Activated B cell treated with CpG ODN at 0.5 μM for 24 hours (primary cell): ENCODE measurements at regions not wholly inside any gene's neighbourhood (a gene's known extent, or its start where the extent isn't known, plus 50 kb on each side); places are given as distances from the start of the nearest gene placed in this dataset.

Experiments used
- ATAC-seq: fragments of 200-7000 bp; cut with Tn5 transposase; one replicate; pipeline ENCODE4 v1.10.0; 2021; ENCODE audit warnings: low read depth, mild to moderate bottlenecking, moderate library complexity
- CTCF ChIA-PET: fragments of 350-600 bp; sonication (Branson Sonifier 250); formaldehyde crosslinking; loops from one replicate; lab custom pipeline; 2021; ENCODE audit warnings: antibody characterized with exemption; lab: Charles Lee
- POLR2A ChIA-PET: fragments of 350-600 bp; sonication (Branson Sonifier 250); formaldehyde crosslinking; loops from one replicate; lab custom pipeline; 2021; ENCODE audit warnings: antibody characterized with exemption; lab: Charles Lee
- DNase-seq: peaks from one replicate; pipeline ENCODE4 v3.0.0; 2022
- H3K27ac Mint-ChIP-seq: one replicate; pipeline ENCODE4 v1.8.0; 2020; ENCODE audit warnings: mixed read lengths
- H3K27me3 Mint-ChIP-seq: one replicate; pipeline ENCODE4 v1.8.0; 2021; ENCODE audit warnings: mixed read lengths
- H3K36me3 Mint-ChIP-seq: one replicate; pipeline ENCODE4 v1.8.0; 2021; ENCODE audit warnings: low read depth, mixed read lengths
- H3K4me1 Mint-ChIP-seq: one replicate; pipeline ENCODE4 v1.8.0; 2021; ENCODE audit warnings: mixed read lengths
- H3K4me3 Mint-ChIP-seq: one replicate; pipeline ENCODE4 v1.8.0; 2020; ENCODE audit warnings: mild to moderate bottlenecking, mixed read lengths
- H3K9me3 Mint-ChIP-seq: one replicate; pipeline ENCODE4 v1.8.0; 2020; ENCODE audit warnings: mixed read lengths
- CTCF ChIP-seq: fragments of 200-600 bp; IDR thresholded peaks from one replicate; pipeline ENCODE4 v1.8.0; 2022; ENCODE audit warnings: antibody characterized with exemption, mild to moderate bottlenecking
- intact Hi-C: fragments of 100-400 bp; cut with micrococcal nuclease; formaldehyde crosslinking; loops from one replicate; pipeline ENCODE4 v1.15.1; 2024

DNA sequence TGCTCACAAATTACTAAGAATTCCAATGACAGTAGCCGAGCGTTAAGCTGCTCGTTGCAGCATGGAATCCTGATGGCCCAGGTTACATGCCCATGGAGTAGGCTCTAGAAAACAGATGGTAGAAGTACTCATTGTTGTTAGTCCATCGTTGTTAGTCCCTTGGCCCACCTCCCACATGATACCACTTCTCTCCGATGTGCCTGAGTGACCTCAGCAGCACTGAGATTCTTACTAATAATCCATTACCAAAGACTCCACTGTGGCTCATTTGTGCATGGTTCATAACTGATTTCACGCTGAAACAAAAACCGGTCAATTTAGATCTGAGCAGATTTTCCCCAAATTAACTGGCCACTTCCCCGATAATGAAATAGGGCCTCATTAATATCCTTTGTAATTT is 772.3 kb upstream of the CXADR start:
- no peak for ATAC-seq
- Mint-ChIP-seq H3K36me3 (no peaks in the 10 kb centered on the region), H3K4me3 (no peak overlapping the region), H3K27me3 (no peaks in the 10 kb centered on the region), H3K27ac (no peak overlapping the region), H3K9me3 (peaks cover 5% of the 10 kb centered on the region), H3K4me1 (no peaks in the 10 kb centered on the region)
- intact Hi-C loops: no loop called here
- CTCF ChIA-PET: no interaction called here
- no peak for DNase-seq
- no peak for TF ChIP-seq CTCF
- POLR2A ChIA-PET: no interaction called here

DNA sequence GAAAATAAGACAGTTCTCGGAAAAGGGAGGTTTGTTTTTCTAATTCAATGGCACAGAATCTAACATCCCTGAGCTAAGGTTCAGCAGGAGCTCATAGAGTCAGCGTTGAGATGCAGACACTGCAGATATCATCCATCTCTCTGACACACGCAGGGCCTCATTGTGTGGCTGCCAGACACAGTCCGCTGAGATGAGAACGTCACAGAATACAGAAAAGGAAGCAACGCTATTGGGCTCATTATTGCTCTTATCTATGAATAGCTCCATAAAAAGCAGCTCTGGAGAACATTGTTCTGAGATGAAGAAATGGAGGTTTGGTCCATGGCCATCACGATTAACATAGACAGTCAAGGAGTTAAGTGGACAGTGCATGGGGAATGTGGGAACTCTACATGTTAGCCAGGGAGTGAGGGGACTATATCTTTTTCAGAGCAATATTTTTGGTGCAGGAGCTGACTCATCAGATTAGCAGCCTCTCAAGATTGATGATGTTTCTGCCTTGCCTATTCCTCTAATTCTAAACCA is 771.6 kb upstream of the CXADR start:
- no peaks in the 10 kb centered on the region for H3K36me3 Mint-ChIP-seq
- no peak overlapping the region for H3K4me3 Mint-ChIP-seq
- H3K4me1 Mint-ChIP-seq: no peaks in the 10 kb centered on the region
- ATAC-seq: no peak
- H3K27ac Mint-ChIP-seq: no peak overlapping the region
- H3K9me3 Mint-ChIP-seq: peaks cover 2% of the 10 kb centered on the region
- no peak for TF ChIP-seq CTCF
- DNase-seq: no peak
- ChIA-PET CTCF (no interaction called here), POLR2A (no interaction called here)
- intact Hi-C loops: no loop called here
- no peaks in the 10 kb centered on the region for H3K27me3 Mint-ChIP-seq

DNA sequence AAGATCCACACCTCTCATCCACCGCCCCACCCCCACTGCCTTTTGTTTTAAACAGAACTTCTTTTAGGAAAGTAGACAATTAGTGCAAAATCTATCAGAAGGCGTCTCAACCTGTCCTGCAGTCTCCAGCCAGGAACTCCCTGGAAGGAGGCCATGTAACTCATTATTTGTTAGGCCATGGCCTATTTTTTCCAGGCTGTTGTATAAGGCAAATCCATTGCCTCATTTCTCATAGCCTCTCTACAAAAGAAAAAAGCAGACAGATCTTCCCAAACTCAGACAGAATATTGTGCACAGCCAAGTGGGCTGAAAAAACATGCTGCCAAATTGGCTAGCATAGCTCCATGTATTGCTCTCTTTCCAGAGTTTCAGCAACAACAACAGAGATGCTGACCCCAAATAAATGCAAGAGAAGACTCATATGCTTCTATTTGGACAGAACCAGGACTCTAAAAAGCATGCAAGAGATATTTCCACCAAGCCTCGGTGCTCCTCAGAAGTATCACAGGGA is 770.7 kb upstream of the CXADR start:
- no peak overlapping the region for H3K4me3 Mint-ChIP-seq
- no peak for TF ChIP-seq CTCF
- no peak for ATAC-seq
- H3K4me1 Mint-ChIP-seq: no peaks in the 10 kb centered on the region
- peaks cover 2% of the 10 kb centered on the region for H3K9me3 Mint-ChIP-seq
- intact Hi-C loops: no loop called here
- H3K27me3 Mint-ChIP-seq: no peaks in the 10 kb centered on the region
- POLR2A ChIA-PET: no interaction called here
- no peak overlapping the region for H3K27ac Mint-ChIP-seq
- no peak for DNase-seq
- CTCF ChIA-PET: no interaction called here
- no peaks in the 10 kb centered on the region for H3K36me3 Mint-ChIP-seq

DNA sequence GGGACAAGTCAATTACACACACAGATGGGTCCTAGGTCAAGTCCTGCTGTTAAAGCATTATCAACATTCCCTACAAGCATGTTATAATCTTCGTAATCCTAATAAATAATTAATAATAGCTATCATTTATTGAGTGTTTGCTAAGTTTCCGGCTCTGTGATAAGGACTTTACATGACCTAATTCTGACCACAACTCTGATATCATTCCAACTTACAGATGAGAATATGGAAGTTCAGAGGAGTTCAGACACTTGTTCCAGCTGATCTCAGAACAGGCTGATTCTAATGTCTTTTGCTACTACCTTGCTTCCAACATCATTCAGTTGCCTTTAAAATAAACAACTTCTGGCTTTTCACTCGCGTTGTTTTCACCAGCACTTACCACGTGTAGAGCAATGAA is 770.1 kb upstream of the CXADR start:
- Mint-ChIP-seq H3K36me3 (no peaks in the 10 kb centered on the region), H3K4me3 (no peak overlapping the region), H3K4me1 (no peaks in the 10 kb centered on the region), H3K9me3 (peaks cover 2% of the 10 kb centered on the region), H3K27ac (no peak overlapping the region), H3K27me3 (no peaks in the 10 kb centered on the region)
- CTCF ChIA-PET: no interaction called here
- intact Hi-C loops: no loop called here
- no peak for ATAC-seq
- POLR2A ChIA-PET: no interaction called here
- no peak for TF ChIP-seq CTCF
- DNase-seq: no peak

- H3K36me3 Mint-ChIP-seq: no peaks in the 10 kb centered on the region
- no peak overlapping the region for H3K4me3 Mint-ChIP-seq
- H3K27me3 Mint-ChIP-seq: no peaks in the 10 kb centered on the region
- H3K4me1 Mint-ChIP-seq: no peaks in the 10 kb centered on the region
- peaks cover 4% of the 10 kb centered on the region for H3K9me3 Mint-ChIP-seq
- no peak for DNase-seq
- H3K27ac Mint-ChIP-seq: no peak overlapping the region
- ChIA-PET POLR2A (no interaction called here), CTCF (no interaction called here)
- TF ChIP-seq CTCF: no peak
- no peak for ATAC-seq
- intact Hi-C loops: no loop called here
These were observed 769.5 kb upstream of the CXADR start for GRCh38 chr21:16743317-16743716.
